ENCODE measurements at regions not wholly inside any gene's neighbourhood (a gene's known extent, or its start where the extent isn't known, plus 50 kb on each side); places are given as distances from the start of the nearest gene placed in this dataset.

GRCh38 chr18:30386624-30387023 is 655.9 kb downstream of the DSC3 start:
- Histone ChIP-seq H3K27ac (ENCODE audit: low read depth, low read length) (no peak overlapping the region), H3K9me3 (ENCODE audit: control insufficient read depth, insufficient read depth, low read length) (peaks cover 24% of the 10 kb centered on the region), H3K4me3 (ENCODE audit: low read depth, low read length) (no peak overlapping the region), H3K27me3 (ENCODE audit: control insufficient read depth, insufficient read depth, low read length) (no peaks in the 10 kb centered on the region)
- ChIA-PET CTCF (no interaction called here), POLR2A (no interaction called here)
- no peak for TF ChIP-seq CTCF (IDR thresholded peaks at IDR 0.05; ENCODE audit: low read depth, low read length)
- DNase-seq (ENCODE audit: low read depth, low spot score), result no peak

GRCh38 chr18:30385684-30386083 is 656.9 kb downstream of the DSC3 start:
- TF ChIP-seq CTCF (IDR thresholded peaks at IDR 0.05; ENCODE audit: low read depth, low read length), result no peak
- no peak overlapping the region for H3K4me3 ChIP-seq (ENCODE audit: low read depth, low read length)
- no peak for DNase-seq (ENCODE audit: low read depth, low spot score)
- H3K9me3 ChIP-seq (ENCODE audit: control insufficient read depth, insufficient read depth, low read length), result peaks cover 15% of the 10 kb centered on the region
- no peaks in the 10 kb centered on the region for H3K27me3 ChIP-seq (ENCODE audit: control insufficient read depth, insufficient read depth, low read length)
- CTCF ChIA-PET, result no interaction called here
- H3K27ac ChIP-seq (ENCODE audit: low read depth, low read length), result no peak overlapping the region
- POLR2A ChIA-PET, result no interaction called here

- no peak for DNase-seq (ENCODE audit: low read depth, low spot score)
- Histone ChIP-seq H3K27ac (ENCODE audit: low read depth, low read length) (no peak overlapping the region), H3K9me3 (ENCODE audit: control insufficient read depth, insufficient read depth, low read length) (peaks cover 11% of the 10 kb centered on the region), H3K4me3 (ENCODE audit: low read depth, low read length) (no peak overlapping the region), H3K27me3 (ENCODE audit: control insufficient read depth, insufficient read depth, low read length) (no peaks in the 10 kb centered on the region)
- CTCF ChIA-PET, result no interaction called here
- TF ChIP-seq CTCF (IDR thresholded peaks at IDR 0.05; ENCODE audit: low read depth, low read length), result no peak
- POLR2A ChIA-PET, result no interaction called here
Observed at GRCh38 chr18:30381826-30382225, 660.7 kb downstream of the DSC3 start.

GRCh38 chr18:30378097-30378496 is 664.4 kb downstream of the DSC3 start:
- CTCF ChIA-PET, result no interaction called here
- Histone ChIP-seq H3K9me3 (ENCODE audit: control insufficient read depth, insufficient read depth, low read length) (peaks cover 8% of the 10 kb centered on the region), H3K27me3 (ENCODE audit: control insufficient read depth, insufficient read depth, low read length) (no peaks in the 10 kb centered on the region), H3K4me3 (ENCODE audit: low read depth, low read length) (no peak overlapping the region), H3K27ac (ENCODE audit: low read depth, low read length) (no peak overlapping the region)
- POLR2A ChIA-PET, result no interaction called here
- DNase-seq (ENCODE audit: low read depth, low spot score), result no peak
- no peak for TF ChIP-seq CTCF (IDR thresholded peaks at IDR 0.05; ENCODE audit: low read depth, low read length)

GRCh38 chr18:30376515-30376914 is 666.0 kb downstream of the DSC3 start:
- H3K4me3 ChIP-seq (ENCODE audit: low read depth, low read length), result no peak overlapping the region
- DNase-seq (ENCODE audit: low read depth, low spot score), result no peak
- no peak overlapping the region for H3K27ac ChIP-seq (ENCODE audit: low read depth, low read length)
- no peak for TF ChIP-seq CTCF (IDR thresholded peaks at IDR 0.05; ENCODE audit: low read depth, low read length)
- ChIA-PET POLR2A (no interaction called here), CTCF (no interaction called here)
- H3K27me3 ChIP-seq (ENCODE audit: control insufficient read depth, insufficient read depth, low read length), result no peaks in the 10 kb centered on the region
- H3K9me3 ChIP-seq (ENCODE audit: control insufficient read depth, insufficient read depth, low read length), result peaks cover 4% of the 10 kb centered on the region; the same call in 1 of the 2 replicates

Data from AG04450 (cell line).